ENCODE measurements at regions not wholly inside any gene's neighbourhood (a gene's known extent, or its start where the extent isn't known, plus 50 kb on each side); places are given as distances from the start of the nearest gene placed in this dataset.

- TF ChIP-seq CTCF (IDR thresholded peaks at IDR 0.05) (no peak), EP300 (IDR thresholded peaks at IDR 0.05) (no peak), MYC (IDR thresholded peaks at IDR 0.05; ENCODE audit: borderline replicate concordance, low read length) (no peak), POLR2A (IDR thresholded peaks at IDR 0.05; ENCODE audit: low read length) (no peak), MAX (IDR thresholded peaks at IDR 0.05) (no peak), BCL3 (IDR thresholded peaks at IDR 0.05) (no peak), RNF2 (IDR thresholded peaks at IDR 0.05; ENCODE audit: borderline replicate concordance, low read depth) (no peak), ELK1 (IDR thresholded peaks at IDR 0.05; ENCODE audit: low read depth, low read length) (no peak)
Observed at GRCh38 chr13:57569986-57570385, 61.6 kb upstream of the PCDH17 start.

All from A549 (cell line).